ENCODE measurements at regions not wholly inside any gene's neighbourhood (a gene's known extent, or its start where the extent isn't known, plus 50 kb on each side); places are given as distances from the start of the nearest gene placed in this dataset.

GRCh38 chr6:154570505-154570904 is 60.0 kb upstream of the CNKSR3 start:
- TF ChIP-seq CTCF (IDR thresholded peaks at IDR 0.05 in 8 of 11, conservative IDR thresholded peaks at IDR 0.05 in 3 of 11) (no peak), POLR2A (IDR thresholded peaks at IDR 0.05) (no peak)
